HCEC 1CT (cell line): ENCODE measurements at regions not wholly inside any gene's neighbourhood (a gene's known extent, or its start where the extent isn't known, plus 50 kb on each side); places are given as distances from the start of the nearest gene placed in this dataset.

Source experiments
- DNase-seq: peaks from one replicate; pipeline ENCODE4 v3.0.0-alpha.2; 2017

DNA sequence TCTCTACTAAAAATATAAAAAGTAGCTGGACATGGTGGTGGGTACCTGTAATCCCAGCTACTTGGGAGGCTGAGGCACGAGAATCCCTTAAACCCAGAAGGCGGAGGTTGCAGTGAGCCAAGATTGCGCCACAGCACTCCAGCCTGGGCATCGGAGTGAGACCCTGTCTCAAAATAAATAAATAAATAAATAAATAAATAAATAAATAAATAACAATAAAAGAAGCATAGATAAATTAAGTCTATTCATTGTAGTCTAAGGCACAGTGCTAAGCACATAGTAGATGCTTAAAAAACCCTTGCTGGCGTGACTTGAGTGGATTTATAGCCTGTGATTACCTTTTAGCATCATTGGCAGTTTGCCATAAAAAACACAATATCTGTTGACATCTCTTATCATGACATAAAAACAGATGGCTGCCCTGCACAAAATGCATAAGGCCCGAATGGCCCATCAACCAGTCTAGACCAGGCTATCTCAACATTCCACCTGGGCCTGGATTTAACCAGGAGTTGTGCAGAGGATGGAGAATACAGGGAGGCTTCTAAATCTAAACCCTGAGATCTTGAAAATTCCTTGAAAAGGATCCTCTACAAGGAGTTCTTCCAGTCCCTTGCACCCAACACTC, 94.9 kb downstream of the PRLHR start:
- DNase-seq, result no peak

DNA sequence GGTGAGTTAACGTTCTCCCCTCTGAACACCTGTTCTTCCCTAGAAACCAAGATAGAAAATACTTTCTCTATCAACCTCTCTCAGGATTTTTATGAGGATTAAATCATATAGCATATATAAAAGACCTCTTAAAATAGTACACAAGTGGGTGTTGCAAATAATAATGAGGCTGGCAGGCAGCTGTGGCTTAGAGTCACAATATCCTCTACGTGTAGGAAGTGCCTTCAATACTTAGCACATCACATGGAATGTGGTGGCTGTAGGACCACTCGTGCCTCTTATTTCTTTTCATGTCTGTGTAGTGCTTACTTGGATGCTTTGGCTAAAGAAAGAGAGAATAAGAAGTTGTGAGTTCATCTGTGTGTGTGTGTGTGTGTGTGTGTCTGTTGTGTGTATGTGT, 96.3 kb downstream of the PRLHR start:
- DNase-seq, result no peak

DNA sequence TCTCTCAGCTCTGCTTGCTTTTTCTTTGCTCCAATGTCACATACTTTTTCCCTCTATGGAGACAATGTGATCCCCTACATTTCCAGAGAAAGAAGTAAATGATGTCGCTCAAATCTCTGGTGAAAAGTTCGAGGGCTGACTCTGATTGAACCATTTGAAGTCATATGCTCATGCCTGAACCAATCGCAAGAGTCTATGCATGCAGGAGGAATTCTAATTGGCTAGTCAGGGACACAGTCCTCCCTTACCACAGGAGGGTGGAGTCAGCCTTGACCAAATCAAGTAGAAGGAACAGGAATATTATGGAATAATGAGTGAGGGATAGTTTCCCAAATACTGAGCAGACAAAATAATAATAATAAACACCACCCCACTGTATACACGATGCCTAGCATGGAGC, 96.8 kb downstream of the PRLHR start:
- DNase-seq, result no peak

DNA sequence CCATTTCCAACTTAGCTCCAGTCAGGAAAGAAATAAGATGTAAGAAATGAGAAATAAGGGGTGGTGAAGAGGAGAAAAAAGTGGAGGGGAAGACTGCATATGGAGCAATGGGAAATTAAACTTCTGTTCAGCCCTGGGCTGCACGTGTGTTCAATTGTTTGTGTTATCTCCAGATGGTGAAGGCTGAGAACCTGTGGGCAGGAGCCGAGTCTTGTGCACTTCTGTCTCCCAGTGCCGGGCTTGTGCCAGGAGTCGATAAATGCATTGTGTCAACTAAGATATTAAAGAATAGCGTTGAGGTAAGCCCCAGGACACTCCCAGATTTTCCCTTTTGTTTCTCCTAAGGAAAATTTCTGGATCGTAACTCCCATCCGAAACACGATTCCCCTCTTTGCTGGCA, 98.2 kb downstream of the PRLHR start:
- no peak for DNase-seq

DNA sequence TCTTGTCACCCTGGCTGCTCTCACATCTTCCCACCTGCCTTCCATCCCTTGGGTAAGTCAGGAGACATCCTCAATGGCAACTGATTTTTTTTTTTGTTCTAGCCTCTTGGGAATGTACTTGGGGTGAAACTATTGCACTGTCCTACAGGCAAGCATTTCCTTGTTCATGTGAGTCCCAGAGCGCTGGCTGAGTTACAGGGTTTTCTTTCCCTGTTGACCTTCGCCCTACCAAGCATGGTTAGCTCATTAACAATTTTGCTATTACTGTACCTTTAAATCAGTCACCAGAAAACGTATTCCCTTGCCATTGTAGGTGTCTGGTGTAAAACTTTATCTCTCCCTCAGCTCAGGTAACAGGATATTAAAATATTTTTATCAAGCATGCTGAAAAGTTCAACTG, 98.9 kb downstream of the PRLHR start:
- no peak for DNase-seq

DNA sequence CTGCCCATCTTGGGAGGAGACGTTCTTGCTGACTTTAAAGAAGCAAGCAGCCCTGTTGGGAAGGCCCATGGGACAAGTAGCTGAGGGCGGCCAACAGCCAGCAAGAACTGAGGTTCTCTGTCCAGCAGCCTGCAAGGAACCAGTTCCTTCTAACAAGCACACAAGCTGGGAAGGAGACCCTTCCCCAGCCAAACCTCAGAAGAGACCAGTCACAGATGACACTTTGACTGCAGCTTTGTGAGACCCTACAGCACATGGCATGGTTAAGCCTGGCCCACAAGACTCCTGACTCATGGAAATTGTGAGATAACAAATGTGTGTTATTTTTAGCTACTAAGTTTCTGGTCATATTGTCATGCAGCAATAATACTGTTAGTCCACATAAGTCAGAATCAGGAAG, 99.9 kb downstream of the PRLHR start:
- peak; percentile 55 for DNase-seq

DNA sequence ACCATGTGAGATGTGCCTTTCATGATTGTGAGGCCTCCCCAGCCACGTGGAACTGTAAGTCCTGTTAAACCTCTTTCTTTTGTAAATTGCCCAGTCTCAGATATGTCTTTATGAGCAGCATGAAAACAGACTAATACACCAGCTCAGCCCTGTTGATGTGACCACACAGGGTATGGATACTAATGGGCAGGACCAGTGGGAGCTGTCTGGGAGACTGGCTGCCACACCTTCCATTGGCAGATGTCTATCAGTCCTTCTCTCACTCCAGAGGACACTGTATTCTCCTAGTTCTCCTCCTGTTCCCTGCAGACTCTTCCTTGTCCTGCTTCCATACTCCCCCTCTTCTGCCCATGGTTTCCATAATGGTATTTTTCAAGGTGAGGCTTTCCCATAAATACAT, 104.4 kb downstream of the PRLHR start:
- no peak for DNase-seq

DNA sequence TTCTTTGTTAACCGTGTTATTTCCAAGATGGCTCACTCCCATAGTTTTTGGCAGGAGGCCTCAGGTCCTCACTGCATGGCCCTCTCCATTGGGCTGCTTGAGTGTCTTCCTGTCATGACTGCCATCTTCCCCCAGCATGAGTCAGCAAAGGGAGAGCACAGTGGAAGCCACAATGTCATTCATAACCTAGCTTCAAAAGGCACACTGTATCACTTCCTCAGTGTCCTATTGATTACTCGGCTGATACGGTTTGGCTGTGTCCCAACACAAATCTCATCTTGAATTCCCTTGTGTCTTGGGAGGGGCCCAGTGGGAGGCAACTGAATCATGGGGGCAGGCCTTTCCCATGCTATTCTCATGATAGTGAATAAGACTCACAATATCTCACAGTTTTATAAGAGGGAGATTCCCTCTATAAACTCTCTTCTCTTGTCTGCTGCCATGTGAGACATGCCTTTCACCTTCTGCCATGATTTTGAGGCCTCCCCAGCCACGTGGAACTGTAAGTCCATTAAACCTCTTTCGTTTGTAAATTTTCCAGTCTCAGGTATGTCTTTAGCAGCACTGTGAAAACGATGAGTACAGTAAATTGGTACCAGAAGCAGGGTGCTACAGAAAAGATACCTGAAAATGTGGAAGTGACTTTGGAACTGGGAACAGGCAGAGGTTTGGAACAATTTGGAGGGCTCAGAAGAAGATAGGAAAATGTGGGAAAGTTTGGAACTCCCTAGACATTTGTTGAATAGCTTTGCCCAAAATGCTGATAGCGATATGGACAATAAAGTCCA, 106.5 kb downstream of the PRLHR start:
- DNase-seq, result no peak

DNA sequence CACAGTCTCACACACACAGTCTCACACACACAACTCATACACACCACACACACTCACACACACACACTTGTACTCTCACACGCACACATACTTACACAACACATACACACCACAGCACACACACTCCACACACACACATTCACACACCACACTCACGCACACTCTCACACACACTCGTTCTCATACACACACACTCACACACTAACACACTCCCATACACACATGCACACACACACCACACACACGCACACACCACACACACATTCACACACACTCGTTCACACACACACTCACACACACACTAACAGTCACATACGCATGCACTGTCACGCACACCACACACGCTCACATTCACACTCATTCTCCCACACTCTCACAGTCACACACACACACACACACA, 109.8 kb downstream of the PRLHR start:
- no peak for DNase-seq

DNA sequence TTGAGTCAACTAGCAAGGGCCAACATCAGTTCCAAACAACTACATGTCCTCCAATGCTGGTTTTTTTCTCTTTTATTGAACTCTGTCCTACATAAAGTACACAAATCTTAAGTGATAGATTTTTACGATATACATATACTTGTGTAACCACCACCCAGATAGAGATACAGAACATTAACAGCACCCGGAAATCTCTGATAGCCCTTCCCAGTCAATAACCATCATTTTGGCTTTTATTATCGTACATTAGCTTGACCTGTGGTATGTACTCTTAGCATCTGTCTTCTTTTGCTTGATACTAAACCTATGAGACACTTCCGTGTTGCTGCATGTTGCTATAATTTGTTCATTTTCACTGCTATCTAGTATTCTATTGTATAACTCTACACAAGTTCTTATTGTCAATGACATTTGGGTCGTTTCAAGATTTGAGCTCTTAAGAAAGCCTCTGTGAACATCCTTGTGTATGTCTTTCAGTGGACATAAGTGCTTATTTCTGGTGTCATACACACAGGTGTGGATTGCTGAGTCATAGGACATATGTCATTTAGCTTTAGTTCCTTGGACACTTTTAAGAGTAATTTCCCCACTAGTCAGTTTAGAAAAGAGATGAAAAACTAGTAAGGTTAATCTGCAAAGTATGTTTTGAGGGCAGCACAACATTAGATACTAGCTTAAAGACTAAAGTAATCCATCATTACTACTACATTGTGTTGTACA, 111.1 kb downstream of the PRLHR start:
- DNase-seq, result no peak

DNA sequence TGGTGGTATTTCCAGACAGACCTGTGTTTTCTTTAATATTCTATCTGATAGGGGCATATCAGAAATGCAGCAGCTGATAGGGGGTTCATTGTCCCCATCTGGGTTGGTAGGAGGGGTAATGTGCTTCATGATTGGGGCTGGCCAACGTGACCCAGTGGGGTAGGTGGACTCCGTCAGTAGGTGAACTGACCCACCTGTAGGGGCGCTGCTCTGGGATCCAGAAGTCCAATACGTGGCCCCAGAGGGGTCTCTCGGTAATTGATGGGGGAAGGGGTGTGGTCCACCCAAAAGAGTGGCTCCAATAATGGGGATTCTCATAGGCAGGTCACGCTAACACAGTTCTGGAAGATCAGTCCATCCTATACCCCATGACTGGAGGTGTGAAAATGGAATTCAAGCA, 112.0 kb downstream of the PRLHR start:
- no peak for DNase-seq

DNA sequence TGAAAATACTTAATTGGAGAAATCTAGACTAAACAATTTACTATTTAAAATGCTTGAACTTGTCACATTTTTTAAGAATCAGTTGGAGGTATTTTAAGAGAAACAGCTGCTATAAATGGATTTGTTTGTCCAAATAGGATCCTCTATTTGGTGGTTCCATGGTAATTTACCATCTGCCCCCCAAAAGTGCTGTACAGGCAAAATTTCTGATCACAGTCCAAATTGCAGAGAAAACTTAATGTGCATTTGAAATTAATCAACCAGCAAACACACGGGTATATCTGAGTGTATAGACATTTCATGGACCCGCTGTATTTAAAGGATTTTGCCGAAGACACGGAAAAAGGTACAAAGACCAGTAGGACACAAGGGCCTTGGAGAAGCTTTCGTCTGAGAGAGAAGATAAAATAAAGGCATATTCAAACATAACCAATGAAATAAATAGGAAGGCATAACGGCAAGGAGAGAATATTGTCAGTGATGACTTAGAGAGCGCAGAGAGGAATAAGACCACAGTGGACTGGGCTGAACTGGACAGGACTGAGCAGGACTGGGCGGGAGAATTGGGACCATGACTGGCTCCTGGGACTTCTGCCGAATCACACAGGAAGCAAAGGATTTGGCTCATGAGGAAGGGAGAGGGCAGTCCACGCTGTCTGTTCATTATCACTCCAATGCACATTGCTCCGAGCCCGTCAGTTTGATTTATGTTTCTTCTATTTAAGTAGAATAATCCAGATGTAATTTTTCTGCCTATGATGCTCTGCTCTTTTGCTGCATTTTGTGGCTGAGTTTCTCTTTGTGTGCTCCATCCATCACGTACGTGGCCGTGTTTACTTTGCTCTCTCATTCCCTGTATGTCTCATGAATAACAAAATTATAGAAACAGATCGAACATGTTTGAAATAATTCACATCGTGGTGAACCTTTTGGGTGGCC, 112.8 kb downstream of the PRLHR start:
- DNase-seq, result peak; percentile 39

DNA sequence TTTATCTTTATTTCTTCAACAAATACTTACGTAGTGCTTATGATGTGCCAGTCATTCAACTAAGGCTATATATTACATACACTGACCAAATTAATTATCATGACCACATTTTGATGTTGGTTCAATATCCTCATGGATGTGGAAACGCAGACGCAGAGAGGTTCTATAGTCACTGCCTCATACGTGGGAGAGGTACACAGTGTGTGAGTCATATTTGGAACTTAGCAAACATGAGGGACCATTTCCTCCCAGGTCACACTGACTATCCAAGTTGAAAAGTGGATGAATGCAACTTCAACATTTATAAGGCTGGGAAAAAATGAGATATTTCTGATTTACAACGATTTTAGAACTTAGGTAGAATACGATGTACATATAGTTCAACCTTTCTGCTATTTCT, 113.6 kb downstream of the PRLHR start:
- DNase-seq, result no peak

DNA sequence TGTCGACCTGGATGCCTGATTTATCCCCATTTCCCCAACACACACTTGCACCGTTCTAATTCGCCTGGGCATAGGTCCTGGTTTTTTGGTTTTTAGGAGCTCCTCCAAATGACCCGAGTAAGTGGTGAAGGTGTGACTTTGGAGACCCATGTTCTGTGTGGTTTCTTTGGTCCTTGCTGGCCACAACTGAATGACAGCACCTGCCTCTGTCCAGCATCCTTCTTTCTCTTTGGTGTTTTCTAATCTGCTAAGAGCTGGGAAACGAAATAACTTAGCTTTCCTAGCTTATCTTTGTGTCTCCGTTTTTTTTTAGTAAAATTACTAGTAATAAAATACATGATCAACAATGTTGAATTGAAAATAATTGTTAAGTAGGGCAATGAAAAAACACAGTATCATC, 120.2 kb downstream of the PRLHR start:
- no peak for DNase-seq

DNA sequence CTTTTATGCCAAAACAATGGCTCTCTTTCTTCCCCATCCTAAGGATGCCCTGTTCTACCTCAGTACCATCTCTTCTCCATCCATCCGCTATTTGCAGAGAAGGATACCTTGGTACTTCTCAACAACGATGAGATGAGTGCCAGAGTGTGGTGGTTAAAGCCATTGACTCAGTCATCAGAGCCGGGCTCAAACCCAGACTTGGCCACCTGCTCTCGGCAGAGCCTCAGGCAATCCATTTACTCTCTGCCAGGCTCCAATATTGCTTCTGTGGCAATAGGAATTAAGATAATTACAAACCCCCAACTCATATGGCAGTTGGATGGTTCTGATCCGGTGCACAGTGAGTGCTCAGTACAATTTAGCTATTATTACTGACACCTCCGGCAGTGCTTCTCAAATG, 121.3 kb downstream of the PRLHR start:
- DNase-seq, result no peak

DNA sequence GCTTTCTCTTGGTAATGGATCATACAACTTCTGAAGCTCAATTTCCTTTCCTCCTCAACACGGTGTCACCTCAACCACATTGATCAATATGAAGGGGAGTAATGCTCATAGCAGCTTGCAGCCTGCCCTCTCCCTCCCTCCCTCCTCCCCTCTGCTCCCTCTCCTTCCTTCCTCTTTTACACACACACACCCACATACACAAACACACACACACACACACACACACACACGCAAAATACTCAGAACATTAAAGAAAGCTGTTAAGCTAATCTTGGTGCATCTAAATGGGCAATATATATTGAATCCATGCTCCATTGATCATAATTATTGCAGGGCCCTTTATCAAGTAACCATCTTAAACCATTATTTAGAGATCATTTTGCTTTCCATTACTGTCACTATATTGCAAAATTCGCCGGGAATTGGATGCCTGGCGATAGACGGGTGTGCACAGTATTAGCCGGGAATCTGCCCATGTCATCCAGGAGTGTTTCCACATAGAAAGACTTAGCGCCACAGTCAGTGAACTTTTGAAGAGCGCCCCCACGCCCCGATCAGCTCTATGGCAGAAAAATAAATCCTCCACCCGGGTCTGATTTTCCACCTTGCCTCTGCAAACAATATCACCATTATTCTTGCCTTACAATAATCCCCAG, 122.0 kb downstream of the PRLHR start:
- no peak for DNase-seq

DNA sequence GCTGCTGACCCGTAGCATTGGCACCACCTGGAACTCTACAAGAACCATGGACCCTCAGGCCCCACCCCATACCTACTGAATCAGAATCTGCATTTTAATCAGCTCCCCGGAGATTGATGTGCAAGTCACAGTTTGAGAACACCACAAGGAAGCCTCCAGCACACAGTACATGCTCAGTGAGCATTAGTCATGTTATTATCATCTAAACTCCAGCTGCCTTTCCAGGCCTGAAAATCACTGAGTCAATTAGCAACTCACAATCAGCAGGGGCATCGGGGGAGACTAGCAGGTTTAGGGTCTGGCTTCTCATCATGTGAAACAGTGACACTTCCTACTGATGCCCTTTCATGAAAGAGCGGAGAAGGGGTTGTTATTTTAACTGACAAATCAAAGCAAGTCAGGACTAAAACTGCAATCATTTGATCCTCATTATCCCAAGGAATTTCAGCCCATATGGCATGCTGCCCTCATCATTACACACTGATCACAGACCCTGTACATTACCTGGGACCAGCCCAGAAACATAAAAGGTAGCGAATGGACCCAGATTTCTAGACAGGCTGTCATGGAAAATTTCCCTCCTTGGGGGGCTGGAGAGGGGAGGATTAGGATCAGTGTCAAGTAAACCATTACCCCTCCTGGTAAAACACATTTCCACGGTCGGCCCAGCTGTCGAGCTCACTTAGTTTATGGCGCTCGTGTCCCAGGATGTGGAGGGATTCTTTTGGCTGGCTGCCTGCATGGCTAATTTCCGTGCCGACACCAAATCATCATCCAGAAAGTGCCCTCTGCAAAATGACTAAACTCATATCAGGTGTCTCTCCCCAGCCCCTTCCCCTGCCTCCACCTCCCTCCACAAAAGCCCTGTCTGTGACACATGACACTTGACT, 122.8 kb downstream of the PRLHR start:
- peak; percentile 85 for DNase-seq

DNA sequence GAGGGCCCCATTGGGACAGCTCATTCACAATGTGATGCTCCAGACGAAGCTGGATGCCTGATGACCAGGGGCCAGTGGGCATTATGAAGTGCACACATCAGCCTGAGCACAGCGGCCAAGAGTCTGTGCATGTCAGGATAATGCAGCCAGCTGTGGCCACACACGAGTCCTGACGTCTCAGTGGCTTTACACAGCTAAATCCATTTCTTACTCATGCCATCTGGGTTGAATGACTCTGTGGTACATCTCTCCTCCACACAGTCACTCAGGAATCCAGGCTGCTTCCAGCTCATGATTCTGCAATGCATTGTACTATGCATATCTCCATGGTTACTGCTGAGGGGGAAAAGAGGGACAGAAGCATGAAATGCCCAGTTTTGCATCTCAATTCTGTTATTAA, 123.6 kb downstream of the PRLHR start:
- peak; percentile 98 for DNase-seq

DNA sequence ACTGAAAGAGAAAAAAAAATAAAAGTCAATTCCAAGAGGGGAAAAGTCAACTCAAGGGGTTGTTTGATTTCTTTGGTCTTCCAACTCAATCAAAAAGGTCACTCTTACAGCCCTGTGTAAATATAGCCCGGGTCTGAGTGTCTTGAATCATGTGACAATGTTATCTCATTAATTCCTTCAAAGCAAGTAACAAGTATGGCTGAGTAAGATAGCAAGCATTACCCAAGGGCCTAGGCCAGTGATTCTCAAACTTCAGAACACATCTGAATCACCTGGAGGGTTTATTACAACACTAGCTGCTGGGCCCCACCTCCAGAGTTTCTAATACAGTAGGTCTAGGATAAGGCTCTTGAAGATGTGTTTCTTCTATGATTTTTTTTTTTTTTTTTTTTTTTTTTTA, 125.0 kb downstream of the PRLHR start:
- no peak for DNase-seq

DNA sequence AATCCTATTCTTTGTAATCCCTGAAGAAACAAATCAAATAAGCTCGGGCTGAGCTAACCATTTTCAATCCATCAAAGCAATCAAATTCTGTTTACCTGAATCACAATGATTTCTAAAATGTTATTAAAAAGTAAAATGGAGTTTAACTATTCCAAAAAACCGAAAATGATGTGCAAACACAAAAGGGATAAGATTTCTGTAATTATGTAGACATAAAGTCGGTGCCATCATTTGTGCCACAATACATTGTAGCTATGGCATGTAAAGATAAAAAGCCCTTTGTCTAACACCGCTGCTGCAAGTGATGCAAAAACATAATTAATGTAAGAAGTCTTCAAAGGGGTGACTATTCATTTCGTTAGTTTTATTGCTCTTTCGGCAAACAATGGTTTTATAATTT, 125.1 kb upstream of the FAM204A start:
- no peak for DNase-seq

DNA sequence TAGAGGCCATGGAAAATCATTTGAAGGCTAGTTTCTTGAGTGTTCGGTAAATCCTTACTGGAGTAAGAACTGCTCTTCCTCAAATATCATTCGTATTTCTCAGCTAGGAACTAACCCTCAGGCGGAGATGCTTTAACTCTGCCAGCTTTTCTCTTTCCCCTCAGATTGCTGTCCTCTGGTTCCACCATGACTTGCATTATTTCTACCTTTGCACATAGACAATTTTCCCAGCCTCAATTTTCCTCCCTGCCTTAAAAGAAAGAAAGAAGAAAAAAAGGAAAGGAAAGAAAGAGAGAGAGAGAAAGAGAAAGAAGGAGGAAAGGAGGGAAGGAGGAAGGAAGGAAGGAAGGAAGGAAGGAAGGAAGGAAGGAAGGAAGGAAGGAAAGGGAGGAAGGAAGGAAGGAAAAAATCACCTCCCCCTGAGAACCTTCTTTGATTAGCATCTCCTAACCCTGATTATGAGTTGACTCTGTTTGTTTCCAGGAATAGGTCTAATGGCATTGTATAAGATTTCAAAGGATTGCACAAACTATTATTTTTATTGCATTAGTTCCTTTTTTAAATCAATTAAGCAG, 123.3 kb upstream of the FAM204A start:
- DNase-seq, result no peak
